OCI-LY1 (cell line): ENCODE measurements at regions not wholly inside any gene's neighbourhood (a gene's known extent, or its start where the extent isn't known, plus 50 kb on each side); places are given as distances from the start of the nearest gene placed in this dataset.

ENCODE experiments used
- EZH2 ChIP-seq: fragments of 200-600 bp; sonication (generic), shearing (Covaris generic); IDR thresholded peaks from 2 replicates; pipeline ENCODE4 v1.8.0; 2017; ENCODE audit warnings: borderline replicate concordance, mixed run types, mild to moderate bottlenecking, antibody characterized with exemption, low read length, moderate library complexity, mixed read lengths
- TF ChIP-seq, protein P1 (sequence below): fragments of 200-600 bp; sonication (generic), shearing (Covaris generic); IDR thresholded peaks from 2 replicates; pipeline ENCODE4 v1.5.1; 2017; ENCODE audit warnings: mild to moderate bottlenecking, antibody characterized with exemption, low read length, moderate library complexity, mixed read lengths

DNA sequence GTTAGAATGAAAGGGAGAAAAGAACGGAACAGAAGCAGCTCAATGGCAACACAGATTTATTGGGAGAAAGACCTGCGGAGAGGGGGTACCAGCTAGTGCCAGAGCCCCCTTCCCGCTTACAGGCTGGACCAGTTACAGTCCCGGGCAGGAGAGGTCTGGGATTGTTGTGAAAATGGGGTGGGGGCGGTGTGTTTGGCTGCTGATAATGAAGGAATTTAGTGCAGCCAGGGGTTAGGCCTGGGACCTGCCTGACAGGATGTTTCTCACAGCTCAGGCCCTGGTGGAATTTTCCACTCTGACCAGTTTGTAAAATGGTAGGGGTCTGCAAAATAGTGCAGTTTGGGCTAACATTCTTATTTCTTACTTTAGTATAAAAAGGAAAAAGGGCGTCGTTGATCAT lies 75.4 kb upstream of the SPIN4 start:
- TF ChIP-seq, protein P1, sequence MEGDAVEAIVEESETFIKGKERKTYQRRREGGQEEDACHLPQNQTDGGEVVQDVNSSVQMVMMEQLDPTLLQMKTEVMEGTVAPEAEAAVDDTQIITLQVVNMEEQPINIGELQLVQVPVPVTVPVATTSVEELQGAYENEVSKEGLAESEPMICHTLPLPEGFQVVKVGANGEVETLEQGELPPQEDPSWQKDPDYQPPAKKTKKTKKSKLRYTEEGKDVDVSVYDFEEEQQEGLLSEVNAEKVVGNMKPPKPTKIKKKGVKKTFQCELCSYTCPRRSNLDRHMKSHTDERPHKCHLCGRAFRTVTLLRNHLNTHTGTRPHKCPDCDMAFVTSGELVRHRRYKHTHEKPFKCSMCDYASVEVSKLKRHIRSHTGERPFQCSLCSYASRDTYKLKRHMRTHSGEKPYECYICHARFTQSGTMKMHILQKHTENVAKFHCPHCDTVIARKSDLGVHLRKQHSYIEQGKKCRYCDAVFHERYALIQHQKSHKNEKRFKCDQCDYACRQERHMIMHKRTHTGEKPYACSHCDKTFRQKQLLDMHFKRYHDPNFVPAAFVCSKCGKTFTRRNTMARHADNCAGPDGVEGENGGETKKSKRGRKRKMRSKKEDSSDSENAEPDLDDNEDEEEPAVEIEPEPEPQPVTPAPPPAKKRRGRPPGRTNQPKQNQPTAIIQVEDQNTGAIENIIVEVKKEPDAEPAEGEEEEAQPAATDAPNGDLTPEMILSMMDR, result no peak
- no peak for TF ChIP-seq EZH2
